Liver (tissue), 8 donors: ENCODE measurements at regions not wholly inside any gene's neighbourhood (a gene's known extent, or its start where the extent isn't known, plus 50 kb on each side); places are given as distances from the start of the nearest gene placed in this dataset.
A peak's percentile ranks its signal among the peaks of the same experiment; 100 is the strongest.

Experiments
- DNase-seq: peaks from one replicate; pipeline ENCODE4 v3.0.0-alpha.2; 2017; ENCODE audit warnings: low spot score
- H3K27ac ChIP-seq, 2 donors: one replicate each; pipeline ENCODE4 v1.7.0; 2013; ENCODE audit warnings: inconsistent platforms in 2 of 2, low read length in 2 of 2, control low read depth in 1 of 2, low read depth in 1 of 2, mild to moderate bottlenecking in 1 of 2
- H3K27me3 ChIP-seq, 4 donors: one replicate each; pipeline versions ENCODE4 v1.6.1 to v1.7.0; 2013; ENCODE audit warnings: low read length in 3 of 4, inconsistent platforms in 1 of 4, mild to moderate bottlenecking in 1 of 4, moderate library complexity in 1 of 4; ENCODE audit not compliant: control insufficient read depth in 4 of 4, insufficient read depth in 4 of 4
- H3K36me3 ChIP-seq, 4 donors: one replicate each; pipeline versions ENCODE4 v1.6.1 to v1.7.0; 2013; ENCODE audit warnings: low read length in 3 of 4, mild to moderate bottlenecking in 3 of 4, low read depth in 1 of 4, moderate library complexity in 1 of 4; ENCODE audit not compliant: control insufficient read depth in 4 of 4, insufficient read depth in 3 of 4
- H3K4me1 ChIP-seq, 4 donors: one replicate each; pipeline versions ENCODE4 v1.6.1 to v1.7.0; 2013; ENCODE audit warnings: low read length in 3 of 4, mild to moderate bottlenecking in 3 of 4, moderate library complexity in 1 of 4; ENCODE audit not compliant: control insufficient read depth in 4 of 4, insufficient read depth in 4 of 4
- H3K4me3 ChIP-seq, 3 donors: one replicate each; pipeline versions ENCODE4 v1.6.1 to v1.7.0; 2013; ENCODE audit warnings: low read length in 3 of 3, control low read depth in 1 of 3, low read depth in 1 of 3, mild to moderate bottlenecking in 1 of 3
- H3K9ac ChIP-seq, 2 donors: one replicate each; pipeline ENCODE4 v1.7.0; 2013; ENCODE audit warnings: low read length in 2 of 2, mild to moderate bottlenecking in 2 of 2, moderate library complexity in 2 of 2, control low read depth in 1 of 2, low read depth in 1 of 2
- H3K9me3 ChIP-seq, 4 donors: one replicate each; pipeline versions ENCODE4 v1.6.1 to v1.7.0; 2013; ENCODE audit warnings: low read length in 3 of 4; ENCODE audit not compliant: control insufficient read depth in 4 of 4
- EGR1 ChIP-seq, 2 donors: IDR thresholded peaks; 2 replicates each; pipeline ENCODE4 v1.6.1; 2016 to 2018; ENCODE audit warnings: antibody characterized with exemption in 2 of 2, low read depth in 2 of 2
- FOXA1 ChIP-seq: IDR thresholded peaks from 2 replicates; pipeline ENCODE4 v1.6.1; 2016; ENCODE audit warnings: antibody characterized with exemption
- FOXA2 ChIP-seq: IDR thresholded peaks from 2 replicates; pipeline ENCODE4 v1.6.1; 2016; ENCODE audit warnings: antibody characterized with exemption
- GABPA ChIP-seq, 2 donors: IDR thresholded peaks in 1 of 2; conservative IDR thresholded peaks in 1 of 2; 2 replicates each; pipeline ENCODE4 v1.6.1; 2016; ENCODE audit warnings: antibody characterized with exemption in 2 of 2, mild to moderate bottlenecking in 1 of 2, moderate library complexity in 1 of 2
- HNF4A ChIP-seq, 2 donors: conservative IDR thresholded peaks; 2 replicates each; pipeline ENCODE4 v1.6.1; 2016; ENCODE audit warnings: antibody characterized with exemption in 2 of 2, mild to moderate bottlenecking in 2 of 2
- JUND ChIP-seq, 2 donors: IDR thresholded peaks; 2 replicates each; pipeline ENCODE4 v1.6.1; 2016; ENCODE audit warnings: antibody characterized with exemption in 2 of 2
- NR2F2 ChIP-seq: IDR thresholded peaks from 2 replicates; pipeline ENCODE4 v1.6.1; 2016; ENCODE audit warnings: antibody characterized with exemption
- RAD21 ChIP-seq, 2 donors: IDR thresholded peaks; 2 replicates each; pipeline ENCODE4 v1.6.1; 2016; ENCODE audit warnings: antibody characterized with exemption in 2 of 2, mild to moderate bottlenecking in 2 of 2
- RXRA ChIP-seq, 2 donors: IDR thresholded peaks; 2 replicates each; pipeline ENCODE4 v1.6.1; 2017 to 2018; ENCODE audit warnings: antibody characterized with exemption in 2 of 2, mild to moderate bottlenecking in 1 of 2
- TAF1 ChIP-seq: conservative IDR thresholded peaks from 2 replicates; pipeline ENCODE4 v1.6.1; 2016; ENCODE audit warnings: antibody characterized with exemption, mild to moderate bottlenecking
- YY1 ChIP-seq: IDR thresholded peaks from 2 replicates; pipeline ENCODE4 v1.6.1; 2016; ENCODE audit warnings: antibody characterized with exemption, mild to moderate bottlenecking
- WGBS: extraction: QIAGEN DNeasy Blood & Tissue Kit; methylation state at CpG from one replicate; pipeline ENCODE4 v1.1.7; 2013; 5-methylcytosine and 5-hydroxymethylcytosine counted together
- TF ChIP-seq, protein P1 (sequence below): IDR thresholded peaks from 2 replicates; pipeline ENCODE4 v1.6.1; 2016; ENCODE audit warnings: antibody characterized with exemption
- TF ChIP-seq, protein P2 (sequence below): IDR thresholded peaks from 2 replicates; pipeline ENCODE4 v1.6.1; 2016; ENCODE audit warnings: antibody characterized with exemption
- TF ChIP-seq, protein P3 (sequence below): fragments of 150-350 bp; IDR thresholded peaks from 2 replicates; pipeline ENCODE4 v1.5.1; 2017; ENCODE audit warnings: improper control_type of control experiment, low read depth, low read length; ENCODE audit not compliant: missing input control
- TF ChIP-seq, protein P4 (sequence below): IDR thresholded peaks from 2 replicates; pipeline ENCODE4 v1.6.1; 2016; ENCODE audit warnings: antibody characterized with exemption
- TF ChIP-seq, protein P5 (sequence below): IDR thresholded peaks from 2 replicates; pipeline ENCODE4 v1.6.1; 2016; ENCODE audit warnings: antibody characterized with exemption, mild to moderate bottlenecking
- donor health status: healthy.
- donor health status: healthy.
- donor health status: healthy.
- donor health status: healthy.
- donor health status: healthy.

DNA sequence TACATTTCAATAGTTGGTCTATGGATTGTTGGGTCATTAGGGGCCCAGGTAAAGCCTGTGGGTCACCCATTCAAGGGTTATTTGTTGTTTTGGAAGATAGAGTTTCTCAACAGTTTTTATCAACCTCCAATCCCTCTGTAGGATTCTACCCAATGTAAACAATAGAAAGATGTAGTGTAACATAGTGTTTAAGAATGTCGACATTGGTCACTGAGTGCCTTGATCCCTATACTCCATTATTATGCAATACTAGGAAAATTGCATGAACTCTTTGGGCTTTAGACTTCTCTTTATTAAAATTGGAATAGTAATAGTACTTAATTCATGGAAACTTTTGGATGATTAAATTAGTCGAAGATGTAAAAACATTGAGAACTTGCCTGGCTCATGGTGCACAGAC, 292.1 kb downstream of the GPD2 start:
- TF ChIP-seq, protein P1, sequence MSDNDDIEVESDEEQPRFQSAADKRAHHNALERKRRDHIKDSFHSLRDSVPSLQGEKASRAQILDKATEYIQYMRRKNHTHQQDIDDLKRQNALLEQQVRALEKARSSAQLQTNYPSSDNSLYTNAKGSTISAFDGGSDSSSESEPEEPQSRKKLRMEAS, result no peak
- TF ChIP-seq JUND (IDR thresholded peaks at IDR 0.05) (no peak), RXRA (IDR thresholded peaks at IDR 0.05) (peak in 1 of 2 donors; percentile 61), FOXA1 (no peak), HNF4A (conservative IDR thresholded peaks at IDR 0.05) (peak; percentile 20 to 59), GABPA (IDR thresholded peaks at IDR 0.05 in 1 of 2, conservative IDR thresholded peaks at IDR 0.05 in 1 of 2) (no peak), FOXA2 (peak; percentile 33), YY1 (peak; percentile 13)
- TF ChIP-seq, protein P2, sequence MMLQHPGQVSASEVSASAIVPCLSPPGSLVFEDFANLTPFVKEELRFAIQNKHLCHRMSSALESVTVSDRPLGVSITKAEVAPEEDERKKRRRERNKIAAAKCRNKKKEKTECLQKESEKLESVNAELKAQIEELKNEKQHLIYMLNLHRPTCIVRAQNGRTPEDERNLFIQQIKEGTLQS, result no peak
- TF ChIP-seq, protein P3, sequence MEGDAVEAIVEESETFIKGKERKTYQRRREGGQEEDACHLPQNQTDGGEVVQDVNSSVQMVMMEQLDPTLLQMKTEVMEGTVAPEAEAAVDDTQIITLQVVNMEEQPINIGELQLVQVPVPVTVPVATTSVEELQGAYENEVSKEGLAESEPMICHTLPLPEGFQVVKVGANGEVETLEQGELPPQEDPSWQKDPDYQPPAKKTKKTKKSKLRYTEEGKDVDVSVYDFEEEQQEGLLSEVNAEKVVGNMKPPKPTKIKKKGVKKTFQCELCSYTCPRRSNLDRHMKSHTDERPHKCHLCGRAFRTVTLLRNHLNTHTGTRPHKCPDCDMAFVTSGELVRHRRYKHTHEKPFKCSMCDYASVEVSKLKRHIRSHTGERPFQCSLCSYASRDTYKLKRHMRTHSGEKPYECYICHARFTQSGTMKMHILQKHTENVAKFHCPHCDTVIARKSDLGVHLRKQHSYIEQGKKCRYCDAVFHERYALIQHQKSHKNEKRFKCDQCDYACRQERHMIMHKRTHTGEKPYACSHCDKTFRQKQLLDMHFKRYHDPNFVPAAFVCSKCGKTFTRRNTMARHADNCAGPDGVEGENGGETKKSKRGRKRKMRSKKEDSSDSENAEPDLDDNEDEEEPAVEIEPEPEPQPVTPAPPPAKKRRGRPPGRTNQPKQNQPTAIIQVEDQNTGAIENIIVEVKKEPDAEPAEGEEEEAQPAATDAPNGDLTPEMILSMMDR, result no peak
- Histone ChIP-seq H3K9me3 (no peaks in the 10 kb centered on the region), H3K27me3 (no peaks in the 10 kb centered on the region), H3K36me3 (no peaks in the 10 kb centered on the region), H3K4me3 (no peak overlapping the region), H3K27ac (no peak overlapping the region), H3K4me1 (peaks cover 0 to 5% (median 3%) of the 10 kb centered on the region in 4 donors), H3K9ac (no peak overlapping the region)
- DNase-seq, result no peak
- 62% methylated on average over 2 of the region's 2 CpGs for WGBS

DNA sequence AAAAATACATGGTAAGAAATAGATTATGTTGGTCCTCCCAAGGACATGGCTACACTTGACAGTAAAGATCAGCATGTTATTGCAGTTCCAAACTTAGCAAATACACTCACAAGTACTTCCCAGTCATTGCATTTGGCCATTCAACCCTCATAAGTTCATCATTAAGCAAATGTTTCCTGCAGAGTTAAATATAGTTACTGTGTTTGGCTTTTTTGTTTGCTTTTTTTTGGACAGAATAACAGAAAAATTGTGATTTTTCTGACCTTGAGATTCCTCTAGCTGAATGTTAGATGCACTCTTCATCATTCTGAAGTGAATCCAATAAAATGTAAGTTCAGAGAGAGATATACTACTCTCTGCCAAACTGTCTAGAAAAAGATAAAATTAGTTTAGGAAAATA, 295.3 kb downstream of the GPD2 start:
- no peak overlapping the region for H3K9ac ChIP-seq
- H3K27me3 ChIP-seq, result no peaks in the 10 kb centered on the region
- TF ChIP-seq, protein P2, result no peak
- no peak for TF ChIP-seq JUND (IDR thresholded peaks at IDR 0.05)
- no peaks in the 10 kb centered on the region for H3K9me3 ChIP-seq
- H3K4me1 ChIP-seq, result peaks cover 0 to 5% (median 3%) of the 10 kb centered on the region in 4 donors
- H3K4me3 ChIP-seq, result no peak overlapping the region
- no peak overlapping the region for H3K27ac ChIP-seq
- DNase-seq, result no peak
- H3K36me3 ChIP-seq, result no peaks in the 10 kb centered on the region

DNA sequence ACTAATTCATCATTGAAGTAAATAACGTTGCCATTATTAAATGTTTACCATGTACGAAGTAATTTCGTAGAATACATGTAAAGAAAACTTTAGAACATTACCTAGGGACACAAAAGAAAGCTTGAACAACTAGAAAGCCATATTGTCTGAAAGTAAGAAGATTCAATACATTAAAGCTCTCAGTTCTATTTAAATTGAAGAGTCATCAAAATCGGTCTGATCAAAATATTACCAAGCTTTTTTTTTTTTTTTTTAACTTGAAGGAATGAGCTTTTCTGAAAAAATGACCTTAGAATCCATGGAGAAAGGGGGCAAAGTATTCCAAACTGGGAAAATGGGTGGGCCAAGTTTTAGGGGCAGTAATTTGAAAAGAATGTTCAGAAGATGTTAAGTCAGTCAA, 300.8 kb downstream of the GPD2 start:
- H3K27me3 ChIP-seq, result no peaks in the 10 kb centered on the region
- H3K9me3 ChIP-seq, result no peaks in the 10 kb centered on the region

More for the DNA sequence above, 300.8 kb downstream of the GPD2 start:
- H3K4me3 ChIP-seq, result no peak overlapping the region
- no peak overlapping the region for H3K9ac ChIP-seq
- no peaks in the 10 kb centered on the region for H3K4me1 ChIP-seq
- WGBS, result 77% methylated on average over 4 of the region's 4 CpGs
- H3K27ac ChIP-seq, result no peak overlapping the region
- no peak for DNase-seq
- H3K36me3 ChIP-seq, result no peaks in the 10 kb centered on the region
- TF ChIP-seq, protein P2, result no peak
- no peak for TF ChIP-seq YY1
- TF ChIP-seq, protein P3, result no peak
- no peak for TF ChIP-seq TAF1
- no peak for TF ChIP-seq GABPA (IDR thresholded peaks at IDR 0.05 in 1 of 2, conservative IDR thresholded peaks at IDR 0.05 in 1 of 2)
- no peak for TF ChIP-seq RXRA (IDR thresholded peaks at IDR 0.05)
- no peak for TF ChIP-seq RAD21 (IDR thresholded peaks at IDR 0.05)
- TF ChIP-seq EGR1 (IDR thresholded peaks at IDR 0.05; ENCODE audit: low read depth in 2 of 2), result no peak
- TF ChIP-seq, protein P4, sequence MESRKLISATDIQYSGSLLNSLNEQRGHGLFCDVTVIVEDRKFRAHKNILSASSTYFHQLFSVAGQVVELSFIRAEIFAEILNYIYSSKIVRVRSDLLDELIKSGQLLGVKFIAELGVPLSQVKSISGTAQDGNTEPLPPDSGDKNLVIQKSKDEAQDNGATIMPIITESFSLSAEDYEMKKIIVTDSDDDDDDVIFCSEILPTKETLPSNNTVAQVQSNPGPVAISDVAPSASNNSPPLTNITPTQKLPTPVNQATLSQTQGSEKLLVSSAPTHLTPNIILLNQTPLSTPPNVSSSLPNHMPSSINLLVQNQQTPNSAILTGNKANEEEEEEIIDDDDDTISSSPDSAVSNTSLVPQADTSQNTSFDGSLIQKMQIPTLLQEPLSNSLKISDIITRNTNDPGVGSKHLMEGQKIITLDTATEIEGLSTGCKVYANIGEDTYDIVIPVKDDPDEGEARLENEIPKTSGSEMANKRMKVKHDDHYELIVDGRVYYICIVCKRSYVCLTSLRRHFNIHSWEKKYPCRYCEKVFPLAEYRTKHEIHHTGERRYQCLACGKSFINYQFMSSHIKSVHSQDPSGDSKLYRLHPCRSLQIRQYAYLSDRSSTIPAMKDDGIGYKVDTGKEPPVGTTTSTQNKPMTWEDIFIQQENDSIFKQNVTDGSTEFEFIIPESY, result no peak
- TF ChIP-seq FOXA1, result no peak
- TF ChIP-seq JUND (IDR thresholded peaks at IDR 0.05), result no peak
- no peak for TF ChIP-seq NR2F2
- TF ChIP-seq, protein P5, sequence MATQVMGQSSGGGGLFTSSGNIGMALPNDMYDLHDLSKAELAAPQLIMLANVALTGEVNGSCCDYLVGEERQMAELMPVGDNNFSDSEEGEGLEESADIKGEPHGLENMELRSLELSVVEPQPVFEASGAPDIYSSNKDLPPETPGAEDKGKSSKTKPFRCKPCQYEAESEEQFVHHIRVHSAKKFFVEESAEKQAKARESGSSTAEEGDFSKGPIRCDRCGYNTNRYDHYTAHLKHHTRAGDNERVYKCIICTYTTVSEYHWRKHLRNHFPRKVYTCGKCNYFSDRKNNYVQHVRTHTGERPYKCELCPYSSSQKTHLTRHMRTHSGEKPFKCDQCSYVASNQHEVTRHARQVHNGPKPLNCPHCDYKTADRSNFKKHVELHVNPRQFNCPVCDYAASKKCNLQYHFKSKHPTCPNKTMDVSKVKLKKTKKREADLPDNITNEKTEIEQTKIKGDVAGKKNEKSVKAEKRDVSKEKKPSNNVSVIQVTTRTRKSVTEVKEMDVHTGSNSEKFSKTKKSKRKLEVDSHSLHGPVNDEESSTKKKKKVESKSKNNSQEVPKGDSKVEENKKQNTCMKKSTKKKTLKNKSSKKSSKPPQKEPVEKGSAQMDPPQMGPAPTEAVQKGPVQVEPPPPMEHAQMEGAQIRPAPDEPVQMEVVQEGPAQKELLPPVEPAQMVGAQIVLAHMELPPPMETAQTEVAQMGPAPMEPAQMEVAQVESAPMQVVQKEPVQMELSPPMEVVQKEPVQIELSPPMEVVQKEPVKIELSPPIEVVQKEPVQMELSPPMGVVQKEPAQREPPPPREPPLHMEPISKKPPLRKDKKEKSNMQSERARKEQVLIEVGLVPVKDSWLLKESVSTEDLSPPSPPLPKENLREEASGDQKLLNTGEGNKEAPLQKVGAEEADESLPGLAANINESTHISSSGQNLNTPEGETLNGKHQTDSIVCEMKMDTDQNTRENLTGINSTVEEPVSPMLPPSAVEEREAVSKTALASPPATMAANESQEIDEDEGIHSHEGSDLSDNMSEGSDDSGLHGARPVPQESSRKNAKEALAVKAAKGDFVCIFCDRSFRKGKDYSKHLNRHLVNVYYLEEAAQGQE, result no peak
- no peak for TF ChIP-seq FOXA2
